ENCODE measurements at regions not wholly inside any gene's neighbourhood (a gene's known extent, or its start where the extent isn't known, plus 50 kb on each side); places are given as distances from the start of the nearest gene placed in this dataset.

GRCh38 chr12:88411689-88412088, 168.6 kb downstream of the KITLG start:
- Histone ChIP-seq H3K9me3 (replicated peaks in 1 of 3) (no peaks in the 10 kb centered on the region), H3K27ac (no peak overlapping the region), H3K36me3 (replicated peaks in 1 of 2) (no peaks in the 10 kb centered on the region), H3K4me3 (no peak overlapping the region), H3K4me1 (replicated peaks in 1 of 2) (no peaks in the 10 kb centered on the region), H3K27me3 (no peaks in the 10 kb centered on the region)
- WGBS, 4 donors = 67 to 78% (median 71%) methylated on average over 2 of the region's 2 CpGs
- TF ChIP-seq POLR2A (IDR thresholded peaks at IDR 0.05) = no peak
- no peak for TF ChIP-seq CTCF (IDR thresholded peaks at IDR 0.05)
- no peak for DNase-seq
- intact Hi-C loops (cut with DNase I) = no loop called here

- Histone ChIP-seq H3K27ac (no peak overlapping the region), H3K36me3 (replicated peaks in 1 of 2) (no peaks in the 10 kb centered on the region), H3K4me1 (replicated peaks in 1 of 2) (no peaks in the 10 kb centered on the region), H3K27me3 (no peaks in the 10 kb centered on the region), H3K4me3 (no peak overlapping the region), H3K9me3 (replicated peaks in 1 of 3) (no peaks in the 10 kb centered on the region)
- intact Hi-C loops (cut with DNase I) = no loop called here
- 69 to 77% (median 73%) methylated on average over 2 of the region's 2 CpGs for WGBS, 4 donors
- TF ChIP-seq CTCF (IDR thresholded peaks at IDR 0.05) = no peak
- TF ChIP-seq POLR2A (IDR thresholded peaks at IDR 0.05) = no peak
- no peak for DNase-seq
Observed at GRCh38 chr12:88413646-88414045, 166.6 kb downstream of the KITLG start.

GRCh38 chr12:88416155-88416554, 164.1 kb downstream of the KITLG start:
- 72 to 81% (median 78%) methylated on average over 2 of the region's 2 CpGs for WGBS, 4 donors
- H3K27ac ChIP-seq = no peak overlapping the region
- no peaks in the 10 kb centered on the region for H3K36me3 ChIP-seq (replicated peaks in 1 of 2)
- intact Hi-C loops (cut with DNase I) = no loop called here
- no peaks in the 10 kb centered on the region for H3K27me3 ChIP-seq
- no peak for DNase-seq
- H3K4me1 ChIP-seq (replicated peaks in 1 of 2) = no peaks in the 10 kb centered on the region
- no peaks in the 10 kb centered on the region for H3K9me3 ChIP-seq (replicated peaks in 1 of 3)
- TF ChIP-seq POLR2A (IDR thresholded peaks at IDR 0.05) = no peak
- no peak for TF ChIP-seq CTCF (IDR thresholded peaks at IDR 0.05)
- H3K4me3 ChIP-seq = no peak overlapping the region

DNA sequence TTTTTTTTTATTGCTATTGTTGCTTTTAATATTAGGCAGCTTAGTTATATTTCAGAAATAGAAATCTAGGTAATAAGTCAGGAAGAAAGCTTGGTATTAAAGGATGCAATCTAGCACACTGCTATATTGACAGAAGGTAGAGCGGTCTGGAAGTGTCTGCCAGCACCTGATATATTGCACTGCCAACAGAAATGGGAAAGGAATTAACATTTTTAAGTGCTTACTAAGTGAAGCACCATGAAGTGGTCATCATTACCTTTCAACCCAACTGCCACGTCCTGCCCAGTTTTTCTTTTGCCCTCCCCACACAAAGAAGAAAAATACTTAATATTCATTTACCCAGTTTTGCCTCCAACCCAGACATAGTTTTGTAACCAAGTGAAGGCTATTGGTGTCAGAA, 163.5 kb downstream of the KITLG start:
- DNase-seq = no peak
- 78 to 85% (median 80%) methylated on average over 2 of the region's 2 CpGs for WGBS, 4 donors
- Histone ChIP-seq H3K4me1 (replicated peaks in 1 of 2) (no peaks in the 10 kb centered on the region), H3K27ac (no peak overlapping the region), H3K27me3 (no peaks in the 10 kb centered on the region), H3K4me3 (no peak overlapping the region), H3K9me3 (replicated peaks in 1 of 3) (no peaks in the 10 kb centered on the region), H3K36me3 (replicated peaks in 1 of 2) (no peaks in the 10 kb centered on the region)
- intact Hi-C loops (cut with DNase I) = no loop called here
- TF ChIP-seq CTCF (IDR thresholded peaks at IDR 0.05) (no peak), POLR2A (IDR thresholded peaks at IDR 0.05) (no peak)

Measured in adrenal gland (tissue), 9 donors.